Left colon (tissue), 2 donors: ENCODE measurements at regions not wholly inside any gene's neighbourhood (a gene's known extent, or its start where the extent isn't known, plus 50 kb on each side); places are given as distances from the start of the nearest gene placed in this dataset.

Source experiments
- ATAC-seq: fragments of 200-7000 bp; cut with Tn5 transposase; one replicate; pipeline ENCODE4 v1.9.1; 2020; ENCODE audit warnings: mild to moderate bottlenecking, moderate library complexity
- DNase-seq, 2 donors: peaks; one replicate each; pipeline ENCODE4 v3.0.0-alpha.2; 2020
- intact Hi-C, 2 donors: fragments of 100-400 bp; cut with DNase I in 1 of 2; cut with micrococcal nuclease in 1 of 2; formaldehyde crosslinking; loops; one replicate each; pipeline versions ENCODE4 v1.11.2 to v1.14.0; 2022; cut with DNase I, micrococcal nuclease
- donor health status: DM: no; HTN: no; CAD: no.
- donor health status: DM: yes; HTN: yes; CAD: no.

GRCh38 chr10:43963793-43964425 lies 315.2 kb upstream of the ZNF32 start:
- intact Hi-C loops, result no loop called here
- DNase-seq, result no peak
- no peak for ATAC-seq

GRCh38 chr10:43963379-43963778 lies 314.7 kb upstream of the ZNF32 start:
- ATAC-seq, result no peak
- intact Hi-C loops, result no loop called here
- no peak for DNase-seq

GRCh38 chr10:43962346-43963191 lies 313.9 kb upstream of the ZNF32 start:
- intact Hi-C loops, result no loop called here
- ATAC-seq (no peak), DNase-seq (no peak)

DNA sequence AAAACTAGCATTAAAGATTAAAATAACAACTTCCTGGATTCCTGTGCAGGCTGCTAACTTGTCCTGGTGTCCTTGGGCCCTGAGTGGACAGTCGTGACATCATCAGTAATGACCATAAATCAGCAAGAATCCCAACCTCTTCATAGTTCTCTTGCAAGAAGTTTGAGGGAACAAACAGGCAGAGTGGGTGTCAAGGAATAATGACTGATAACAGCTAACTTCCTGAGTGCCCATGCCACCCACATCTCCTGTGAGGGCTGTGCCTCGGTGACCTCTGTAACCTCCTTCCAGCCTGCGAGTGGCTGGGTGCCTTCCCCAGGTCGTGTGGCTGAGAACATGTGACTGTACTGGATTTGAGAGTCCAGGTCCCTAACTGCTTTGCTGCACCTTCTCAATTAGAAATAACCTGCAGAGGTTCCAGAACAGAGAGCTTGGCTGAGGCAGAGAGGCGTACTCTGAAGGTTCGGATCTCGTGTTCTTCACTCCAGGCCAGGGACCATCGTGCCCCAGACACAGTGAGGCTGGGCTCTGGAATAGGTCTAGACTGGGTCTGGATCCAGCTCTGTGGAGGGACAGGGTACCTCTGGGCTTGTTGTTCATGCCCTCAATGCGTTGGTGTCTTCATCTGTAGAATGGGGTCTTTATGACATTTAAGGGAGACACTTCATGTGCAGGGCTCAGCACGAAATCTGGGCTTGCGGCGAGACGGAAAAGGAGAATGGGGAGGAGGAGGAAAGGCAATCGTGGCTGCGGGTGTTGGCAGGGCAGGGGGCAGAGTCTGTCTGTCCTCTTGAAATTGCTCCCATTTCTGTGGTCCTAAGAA lies 313.1 kb upstream of the ZNF32 start:
- DNase-seq, result no peak
- no peak for ATAC-seq
- intact Hi-C loops, result no loop called here

- intact Hi-C loops, result no loop called here
- DNase-seq, result no peak
- ATAC-seq, result no peak
These were observed 312.3 kb upstream of the ZNF32 start for GRCh38 chr10:43960981-43961380.

GRCh38 chr10:43960477-43960876 lies 311.8 kb upstream of the ZNF32 start:
- DNase-seq (no peak), ATAC-seq (no peak)
- intact Hi-C loops, result no loop called here

DNA sequence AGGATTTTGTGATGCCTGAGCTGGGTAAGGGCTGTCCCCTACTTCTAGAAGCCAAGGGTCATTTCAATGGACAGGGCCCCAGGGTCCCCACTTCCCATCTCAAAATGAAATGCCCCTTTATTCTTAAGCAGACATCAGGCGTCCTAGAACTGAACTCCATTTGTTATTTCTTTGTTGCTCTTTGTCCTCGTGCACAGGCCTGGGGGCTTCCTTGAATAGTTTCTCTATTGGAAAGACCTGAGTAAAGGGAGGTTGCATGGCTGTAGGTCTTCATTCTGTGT lies 311.4 kb upstream of the ZNF32 start:
- intact Hi-C loops, result no loop called here
- DNase-seq (no peak), ATAC-seq (no peak)

GRCh38 chr10:43959364-43960134 lies 310.9 kb upstream of the ZNF32 start:
- intact Hi-C loops, result no loop called here
- no peak for ATAC-seq
- no peak for DNase-seq

DNA sequence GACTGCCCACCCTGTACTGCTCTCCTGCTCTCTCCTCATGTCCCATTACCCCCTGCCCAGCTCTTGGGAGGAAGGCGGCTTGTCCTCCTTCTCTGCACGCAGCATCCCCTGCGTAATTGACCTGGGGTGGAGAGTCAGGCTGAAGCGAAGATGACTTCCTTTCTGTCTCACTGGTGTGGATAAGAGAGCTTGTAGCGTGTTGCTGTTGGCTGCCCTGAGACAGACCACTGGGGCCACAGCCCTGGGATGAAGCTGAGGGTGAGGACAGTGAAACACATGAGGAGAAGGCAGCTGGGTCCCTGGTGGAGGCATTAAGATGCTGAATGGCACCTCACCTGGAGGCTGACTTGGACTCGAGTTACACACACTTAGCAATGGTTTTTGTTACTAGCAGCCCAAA lies 310.3 kb upstream of the ZNF32 start:
- intact Hi-C loops, result no loop called here
- no peak for DNase-seq
- no peak for ATAC-seq

GRCh38 chr10:43958071-43958432 lies 309.4 kb upstream of the ZNF32 start:
- intact Hi-C loops, result no loop called here
- ATAC-seq (no peak), DNase-seq (no peak)

DNA sequence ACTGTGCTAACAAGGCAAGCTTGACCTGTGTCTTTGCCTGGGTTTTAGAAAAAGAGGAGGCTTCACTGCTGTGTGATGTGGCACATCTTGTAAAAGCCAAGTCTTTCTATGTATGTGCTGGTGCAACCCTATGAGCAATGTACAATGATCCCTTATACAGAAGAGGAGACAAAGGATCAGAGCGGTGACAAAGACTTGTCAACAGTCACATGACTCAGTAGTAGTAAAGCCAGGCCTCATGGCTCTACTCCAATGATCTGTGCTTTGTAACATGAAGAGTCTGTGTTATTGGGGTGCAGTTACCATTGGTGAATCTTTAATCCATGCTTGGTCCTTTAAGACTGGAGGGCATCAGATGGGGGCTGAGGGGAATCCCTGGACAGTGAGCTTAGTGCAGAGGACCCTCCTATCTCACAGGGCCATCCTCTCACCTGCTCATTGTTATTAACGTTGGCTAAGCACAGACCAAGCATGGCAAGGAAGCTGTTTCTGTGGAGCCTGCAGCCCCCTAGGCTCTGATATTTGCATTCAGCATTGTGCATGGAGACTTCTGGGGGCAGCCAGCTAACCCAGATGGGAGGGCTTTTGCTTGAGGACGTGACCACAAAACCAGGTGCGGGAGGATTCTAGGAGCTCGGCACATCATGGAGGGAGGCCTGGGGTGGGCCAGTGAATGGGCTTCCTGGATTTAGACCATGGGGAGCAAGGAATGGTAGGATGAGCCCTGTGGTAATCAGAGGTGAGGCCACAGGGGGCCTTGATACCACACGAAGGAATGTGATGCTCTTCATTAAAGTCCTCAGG lies 308.8 kb upstream of the ZNF32 start:
- ATAC-seq, result no peak
- intact Hi-C loops, result no loop called here
- no peak for DNase-seq

- intact Hi-C loops, result no loop called here
These were observed 307.3 kb upstream of the ZNF32 start for GRCh38 chr10:43955978-43956377.

GRCh38 chr10:43955002-43955596 lies 306.4 kb upstream of the ZNF32 start:
- DNase-seq, result no peak
- intact Hi-C loops, result no loop called here
- ATAC-seq, result no peak

More at GRCh38 chr10:43955978-43956377, 307.3 kb upstream of the ZNF32 start:
- no peak for ATAC-seq
- no peak for DNase-seq

DNA sequence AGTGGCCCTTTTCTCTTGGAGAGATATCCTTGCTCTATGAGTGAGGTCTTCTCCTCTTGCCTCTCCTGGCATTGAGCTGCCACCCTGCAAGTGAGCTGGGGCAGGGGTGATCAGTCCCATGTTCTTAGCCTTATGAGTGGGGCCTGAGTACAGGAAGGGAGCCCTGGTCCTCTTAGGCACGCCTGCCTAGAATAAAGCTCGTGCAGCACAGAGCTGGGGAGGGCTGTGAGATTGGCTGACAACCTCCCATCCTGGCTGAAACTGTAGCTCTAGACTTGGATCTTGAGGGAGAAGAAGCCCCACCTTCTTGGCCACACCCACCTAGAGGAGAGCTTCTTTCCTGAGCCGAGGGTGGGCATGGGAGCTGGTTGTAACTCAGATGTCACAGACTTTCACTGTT lies 305.0 kb upstream of the ZNF32 start:
- DNase-seq, result no peak
- ATAC-seq, result no peak
- intact Hi-C loops, result no loop called here

DNA sequence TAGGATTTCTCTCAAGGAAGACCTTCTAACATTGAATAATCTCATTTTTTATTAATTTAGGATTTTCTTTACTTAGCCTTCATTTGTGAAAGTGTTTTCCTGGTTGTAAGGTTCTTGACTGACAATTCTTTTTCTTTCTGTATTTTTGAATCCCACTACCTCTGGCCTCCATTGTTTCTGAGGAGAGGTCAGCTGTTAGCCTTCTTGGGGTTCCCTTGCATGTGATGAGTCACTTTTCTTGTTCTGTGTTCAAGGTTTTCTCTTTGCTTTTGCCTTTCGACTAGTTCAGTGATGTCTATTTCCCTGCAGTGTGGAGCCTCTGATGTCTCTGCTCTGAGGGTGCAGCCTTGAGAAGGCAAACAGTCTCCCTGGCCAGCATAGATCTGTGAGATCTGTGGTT lies 304.1 kb upstream of the ZNF32 start:
- no peak for ATAC-seq
- no peak for DNase-seq
- intact Hi-C loops, result no loop called here

- intact Hi-C loops, result no loop called here
- DNase-seq, result no peak
- ATAC-seq, result no peak
These were observed 300.7 kb upstream of the ZNF32 start for GRCh38 chr10:43949351-43949750.

DNA sequence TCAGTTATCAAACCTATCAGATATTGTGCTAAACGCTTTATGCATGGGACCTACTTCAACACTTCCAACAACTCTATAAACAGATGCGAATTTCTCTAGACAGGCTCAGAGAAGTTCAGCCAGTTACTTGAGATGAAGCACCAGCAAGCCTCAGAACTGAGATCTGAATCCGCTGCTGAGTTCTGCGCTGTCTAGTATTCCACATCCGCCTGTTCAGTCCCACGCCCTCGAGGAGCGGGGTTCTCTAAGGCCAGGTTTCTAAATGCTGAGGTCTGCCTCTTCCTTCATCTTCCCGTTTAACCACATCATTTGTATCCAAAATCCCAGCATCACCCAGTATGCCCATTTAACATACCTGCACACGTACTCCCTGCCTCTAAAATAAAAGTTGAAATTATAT lies 297.8 kb upstream of the ZNF32 start:
- no peak for DNase-seq
- ATAC-seq, result no peak
- intact Hi-C loops, result no loop called here

GRCh38 chr10:43945908-43946307 lies 297.2 kb upstream of the ZNF32 start:
- DNase-seq, result no peak
- intact Hi-C loops, result no loop called here

More at GRCh38 chr10:43945908-43946307, 297.2 kb upstream of the ZNF32 start:
- no peak for ATAC-seq
